CD14-positive monocyte (primary cell): ENCODE measurements at regions not wholly inside any gene's neighbourhood (a gene's known extent, or its start where the extent isn't known, plus 50 kb on each side); places are given as distances from the start of the nearest gene placed in this dataset.

Experiments
- DNase-seq, 3 donors: peaks; one replicate each; pipeline ENCODE4 v3.0.0-alpha.2; 2011 to 2022
- H2AFZ ChIP-seq: 2 replicates; pipeline ENCODE4 v1.6.0; 2012; ENCODE audit warnings: mild to moderate bottlenecking, low read depth, low read length, inconsistent platforms; ENCODE audit not compliant: insufficient read depth, poor library complexity, severe bottlenecking
- H3K27ac ChIP-seq, 2 donors: 1 replicate in 1 of 2; 2 replicates in 1 of 2; pipeline ENCODE4 v1.5.1; 2012 to 2013; ENCODE audit warnings: low read length in 2 of 2, control low read depth in 1 of 2, inconsistent platforms in 1 of 2, low read depth in 1 of 2, mild to moderate bottlenecking in 1 of 2
- H3K27me3 ChIP-seq, 2 donors: one replicate each; pipeline versions ENCODE4 v1.6.0 to v1.6.1; 2011 to 2013; ENCODE audit warnings: low read length in 2 of 2; ENCODE audit not compliant: control insufficient read depth in 2 of 2, insufficient read depth in 2 of 2
- H3K36me3 ChIP-seq, 2 donors: replicated peaks in 1 of 2; 1 replicate in 1 of 2; 2 replicates in 1 of 2; pipeline versions ENCODE4 v1.5.1 to v1.6.1; 2012 to 2013; ENCODE audit warnings: low read length in 2 of 2, control low read depth in 1 of 2, inconsistent platforms in 1 of 2, mild to moderate bottlenecking in 1 of 2; ENCODE audit not compliant: insufficient read depth in 2 of 2, control insufficient read depth in 1 of 2
- H3K4me1 ChIP-seq, 2 donors: 1 replicate in 1 of 2; 2 replicates in 1 of 2; pipeline versions ENCODE4 v1.5.1 to v1.6.1; 2012 to 2013; ENCODE audit warnings: low read length in 2 of 2, control low read depth in 1 of 2, inconsistent platforms in 1 of 2, mild to moderate bottlenecking in 1 of 2, moderate library complexity in 1 of 2; ENCODE audit not compliant: insufficient read depth in 2 of 2, control insufficient read depth in 1 of 2
- H3K4me2 ChIP-seq: replicated peaks from 2 replicates; pipeline ENCODE3; 2012; ENCODE audit warnings: low read length, moderate library complexity, mild to moderate bottlenecking; ENCODE audit not compliant: poor library complexity, severe bottlenecking; ENCODE audit errors: extremely low read depth
- H3K4me3 ChIP-seq, 3 experiments: fragments of 200-600 bp in 1 of 3; sonication (generic) in 1 of 3; replicated peaks in 1 of 3; 1 replicate in 2 of 3; 2 replicates in 1 of 3; pipeline ENCODE4 v1.5.1; 2011 to 2013; ENCODE audit warnings: low read length in 3 of 3, mild to moderate bottlenecking in 3 of 3, control low read depth in 2 of 3, low read depth in 2 of 3, inconsistent platforms in 1 of 3, moderate library complexity in 1 of 3
- H3K79me2 ChIP-seq: 2 replicates; pipeline ENCODE4 v1.6.0; 2012; ENCODE audit warnings: mild to moderate bottlenecking, control low read depth, inconsistent platforms, low read length, moderate library complexity; ENCODE audit not compliant: insufficient read depth
- H3K9ac ChIP-seq: 2 replicates; pipeline ENCODE4 v1.6.0; 2017; ENCODE audit warnings: low read length, mild to moderate bottlenecking; ENCODE audit not compliant: insufficient read depth, poor library complexity, severe bottlenecking
- H3K9me3 ChIP-seq, 2 donors: replicated peaks in 1 of 2; 1 replicate in 1 of 2; 2 replicates in 1 of 2; pipeline versions ENCODE4 v1.5.1 to v1.6.1; 2012 to 2013; ENCODE audit warnings: low read length in 2 of 2, control low read depth in 1 of 2; ENCODE audit not compliant: control insufficient read depth in 1 of 2, insufficient read depth in 1 of 2
- H4K20me1 ChIP-seq: 2 replicates; pipeline ENCODE4 v1.6.0; 2012; ENCODE audit warnings: mild to moderate bottlenecking, low read length, control low read depth, moderate library complexity; ENCODE audit not compliant: insufficient read depth
- H3K27ac Mint-ChIP-seq, 7 donors: one replicate each; pipeline ENCODE4 v1.8.0; 2020; ENCODE audit warnings: mild to moderate bottlenecking in 7 of 7, mixed read lengths in 7 of 7, moderate library complexity in 6 of 7, inconsistent platforms in 2 of 7
- H3K27me3 Mint-ChIP-seq, 3 donors: one replicate each; pipeline ENCODE4 v1.8.0; 2021 to 2022; ENCODE audit warnings: low read depth in 3 of 3, mild to moderate bottlenecking in 3 of 3, mixed read lengths in 3 of 3, moderate library complexity in 3 of 3, inconsistent platforms in 1 of 3
- H3K36me3 Mint-ChIP-seq, 2 donors: one replicate each; pipeline ENCODE4 v1.8.0; 2020; ENCODE audit warnings: mixed read lengths in 2 of 2, inconsistent platforms in 1 of 2, mild to moderate bottlenecking in 1 of 2
- H3K4me1 Mint-ChIP-seq: one replicate; pipeline ENCODE4 v1.8.0; 2020; ENCODE audit warnings: mild to moderate bottlenecking, mixed read lengths
- H3K4me3 Mint-ChIP-seq, 2 donors: one replicate each; pipeline ENCODE4 v1.8.0; 2020; ENCODE audit warnings: mild to moderate bottlenecking in 2 of 2, mixed read lengths in 2 of 2, moderate library complexity in 1 of 2
- H3K9me3 Mint-ChIP-seq, 7 donors: one replicate each; pipeline ENCODE4 v1.8.0; 2020 to 2022; ENCODE audit warnings: mixed read lengths in 7 of 7, mild to moderate bottlenecking in 6 of 7, moderate library complexity in 6 of 7, inconsistent platforms in 2 of 7
- CTCF ChIP-seq: fragments of 200-600 bp; IDR thresholded peaks from one replicate; pipeline ENCODE4 v1.8.0; 2022; ENCODE audit warnings: antibody characterized with exemption, mild to moderate bottlenecking
- WGBS: methylation state at CpG from one replicate; pipeline ENCODE4 v1.1.5; 2013; ENCODE audit warnings: missing lambda C conversion rate; ENCODE audit not compliant: insufficient coverage; 5-methylcytosine and 5-hydroxymethylcytosine counted together
- intact Hi-C, 2 donors: fragments of 100-400 bp; cut with micrococcal nuclease; formaldehyde crosslinking; loops; one replicate each; pipeline versions ENCODE4 v1.15.0 to v1.15.1; 2023

GRCh38 chr22:22073769-22074561 is 91.4 kb upstream of the TOP3B start:
- TF ChIP-seq CTCF: no peak
- no peaks in the 10 kb centered on the region for H4K20me1 ChIP-seq
- WGBS: 95% methylated on average over 3 of the region's 5 CpGs
- no peaks in the 10 kb centered on the region for H3K36me3 ChIP-seq
- no peaks in the 10 kb centered on the region for H3K27me3 ChIP-seq
- no peaks in the 10 kb centered on the region for H3K79me2 ChIP-seq
- intact Hi-C loops: no loop called here
- Mint-ChIP-seq H3K4me1 (peaks cover 40% of the 10 kb centered on the region), H3K9me3 (peaks cover 0 to 1% (median 0%) of the 10 kb centered on the region in 7 donors), H3K27ac (peak overlapping the region in 2 of 7 donors; percentile 25 to 40), H3K4me3 (no peak overlapping the region), H3K27me3 (peaks cover 2 to 6% (median 3%) of the 10 kb centered on the region in 3 donors), H3K36me3 (no peaks in the 10 kb centered on the region)
- H3K9ac ChIP-seq: no peak overlapping the region
- DNase-seq: no peak
- H3K27ac ChIP-seq: peak overlapping the region in 1 of 2 donors; percentile 67
- H3K4me3 ChIP-seq: no peak overlapping the region
- H2AFZ ChIP-seq: peak overlapping the region; percentile 58
- H3K4me1 ChIP-seq: peaks cover 20 to 41% of the 10 kb centered on the region in 2 donors
- H3K4me2 ChIP-seq: no peak overlapping the region
- H3K9me3 ChIP-seq: no peaks in the 10 kb centered on the region

- H3K27me3 Mint-ChIP-seq: peaks cover 2 to 3% (median 3%) of the 10 kb centered on the region in 3 donors
- WGBS: no CpG with 5 or more reads among the region's 2 CpGs
Observed at GRCh38 chr22:22072169-22072836, 89.7 kb upstream of the TOP3B start.

More at GRCh38 chr22:22072169-22072836, 89.7 kb upstream of the TOP3B start:
- H3K4me3 ChIP-seq: no peak overlapping the region
- no peak overlapping the region for H3K9ac ChIP-seq
- no peaks in the 10 kb centered on the region for H3K36me3 Mint-ChIP-seq
- H3K27ac Mint-ChIP-seq: no peak overlapping the region
- no peak overlapping the region for H3K4me3 Mint-ChIP-seq
- no peaks in the 10 kb centered on the region for H4K20me1 ChIP-seq
- no peak overlapping the region for H3K4me2 ChIP-seq
- H3K36me3 ChIP-seq: no peaks in the 10 kb centered on the region
- H3K27ac ChIP-seq: no peak overlapping the region
- no peaks in the 10 kb centered on the region for H3K79me2 ChIP-seq
- no peak overlapping the region for H2AFZ ChIP-seq
- TF ChIP-seq CTCF: no peak
- H3K4me1 ChIP-seq: peaks cover 20 to 41% of the 10 kb centered on the region in 2 donors
- H3K4me1 Mint-ChIP-seq: peaks cover 40% of the 10 kb centered on the region
- intact Hi-C loops: no loop called here
- H3K27me3 ChIP-seq: no peaks in the 10 kb centered on the region
- DNase-seq: no peak
- peaks cover 0 to 1% (median 0%) of the 10 kb centered on the region in 7 donors for H3K9me3 Mint-ChIP-seq
- no peaks in the 10 kb centered on the region for H3K9me3 ChIP-seq
